HUES48 (cell line): ENCODE measurements at regions not wholly inside any gene's neighbourhood (a gene's known extent, or its start where the extent isn't known, plus 50 kb on each side); places are given as distances from the start of the nearest gene placed in this dataset.

ENCODE experiments used
- H3K27ac ChIP-seq: one replicate; pipeline ENCODE4 v1.7.0; 2013; ENCODE audit warnings: low read depth, low read length, inconsistent platforms
- H3K27me3 ChIP-seq: 2 replicates; pipeline ENCODE4 v1.6.1; 2013; ENCODE audit warnings: mild to moderate bottlenecking, low read length; ENCODE audit not compliant: control insufficient read depth, insufficient read depth
- H3K36me3 ChIP-seq: 2 replicates; pipeline ENCODE4 v1.6.1; 2013; ENCODE audit warnings: low read length; ENCODE audit not compliant: control insufficient read depth, insufficient read depth
- H3K4me1 ChIP-seq: 2 replicates; pipeline ENCODE4 v1.6.1; 2013; ENCODE audit warnings: mild to moderate bottlenecking, low read length; ENCODE audit not compliant: control insufficient read depth, insufficient read depth
- H3K4me3 ChIP-seq: 2 replicates; pipeline ENCODE4 v1.5.1; 2013; ENCODE audit warnings: mild to moderate bottlenecking, low read depth, low read length
- H3K9ac ChIP-seq: 2 replicates; pipeline ENCODE4 v1.6.1; 2013; ENCODE audit warnings: mild to moderate bottlenecking, low read depth, low read length, moderate library complexity
- H3K9me3 ChIP-seq: 2 replicates; pipeline ENCODE4 v1.6.1; 2013; ENCODE audit warnings: low read length; ENCODE audit not compliant: control insufficient read depth, insufficient read depth

- Histone ChIP-seq H3K4me1 (peaks cover 2% of the 10 kb centered on the region; the same call in 1 of the 2 replicates), H3K27ac (no peak overlapping the region), H3K4me3 (no peak overlapping the region), H3K9ac (no peak overlapping the region), H3K27me3 (no peaks in the 10 kb centered on the region), H3K36me3 (no peaks in the 10 kb centered on the region), H3K9me3 (no peaks in the 10 kb centered on the region)
These were observed 930.4 kb downstream of the TBC1D22A start for GRCh38 chr22:47692811-47693210.

- Histone ChIP-seq H3K27me3 (no peaks in the 10 kb centered on the region), H3K9me3 (no peaks in the 10 kb centered on the region), H3K27ac (no peak overlapping the region), H3K9ac (no peak overlapping the region), H3K4me1 (no peaks in the 10 kb centered on the region), H3K4me3 (no peak overlapping the region), H3K36me3 (no peaks in the 10 kb centered on the region)
These were observed 928.9 kb downstream of the TBC1D22A start for GRCh38 chr22:47691152-47691895.

- no peaks in the 10 kb centered on the region for H3K4me1 ChIP-seq
- H3K27me3 ChIP-seq, result no peaks in the 10 kb centered on the region
- no peak overlapping the region for H3K9ac ChIP-seq
- H3K9me3 ChIP-seq, result no peaks in the 10 kb centered on the region
- no peaks in the 10 kb centered on the region for H3K36me3 ChIP-seq
- H3K4me3 ChIP-seq, result no peak overlapping the region
- no peak overlapping the region for H3K27ac ChIP-seq
These were observed 928.1 kb downstream of the TBC1D22A start for GRCh38 chr22:47690586-47690985.

- no peak overlapping the region for H3K9ac ChIP-seq
- H3K27me3 ChIP-seq, result no peaks in the 10 kb centered on the region
- no peaks in the 10 kb centered on the region for H3K4me1 ChIP-seq
- no peak overlapping the region for H3K27ac ChIP-seq
- H3K36me3 ChIP-seq, result no peaks in the 10 kb centered on the region
- no peaks in the 10 kb centered on the region for H3K9me3 ChIP-seq
- no peak overlapping the region for H3K4me3 ChIP-seq
These were observed 927.7 kb downstream of the TBC1D22A start for GRCh38 chr22:47690166-47690565.

- Histone ChIP-seq H3K36me3 (no peaks in the 10 kb centered on the region), H3K9ac (no peak overlapping the region), H3K27me3 (no peaks in the 10 kb centered on the region), H3K4me1 (no peaks in the 10 kb centered on the region), H3K9me3 (0 out of 2 replicates have a peak, but pooled peaks cover 9% of the 10 kb centered on the region), H3K27ac (no peak overlapping the region), H3K4me3 (no peak overlapping the region)
These were observed 925.3 kb downstream of the TBC1D22A start for GRCh38 chr22:47687776-47688175.

GRCh38 chr22:47687346-47687655, 924.9 kb downstream of the TBC1D22A start:
- H3K9me3 ChIP-seq, result 0 out of 2 replicates have a peak, but pooled peaks cover 9% of the 10 kb centered on the region
- no peaks in the 10 kb centered on the region for H3K4me1 ChIP-seq

GRCh38 chr22:47686594-47687345, 924.3 kb downstream of the TBC1D22A start:
- Histone ChIP-seq H3K4me3 (no peak overlapping the region), H3K4me1 (no peaks in the 10 kb centered on the region), H3K9me3 (0 out of 2 replicates have a peak, but pooled peaks cover 9% of the 10 kb centered on the region), H3K27ac (no peak overlapping the region), H3K36me3 (no peaks in the 10 kb centered on the region), H3K27me3 (no peaks in the 10 kb centered on the region), H3K9ac (no peak overlapping the region)

More at GRCh38 chr22:47687346-47687655, 924.9 kb downstream of the TBC1D22A start:
- H3K9ac ChIP-seq, result no peak overlapping the region
- no peak overlapping the region for H3K27ac ChIP-seq
- no peaks in the 10 kb centered on the region for H3K27me3 ChIP-seq
- no peak overlapping the region for H3K4me3 ChIP-seq
- no peaks in the 10 kb centered on the region for H3K36me3 ChIP-seq

- no peak overlapping the region for H3K27ac ChIP-seq
- H3K36me3 ChIP-seq, result no peaks in the 10 kb centered on the region
- H3K9ac ChIP-seq, result no peak overlapping the region
- 0 out of 2 replicates have a peak, but pooled peaks cover 9% of the 10 kb centered on the region for H3K9me3 ChIP-seq
- H3K4me3 ChIP-seq, result no peak overlapping the region
- no peaks in the 10 kb centered on the region for H3K27me3 ChIP-seq
- H3K4me1 ChIP-seq, result peaks cover 34% of the 10 kb centered on the region
These were observed 919.1 kb downstream of the TBC1D22A start for GRCh38 chr22:47681411-47682165.

- peaks cover 47% of the 10 kb centered on the region for H3K4me1 ChIP-seq
- no peak overlapping the region for H3K9ac ChIP-seq
- peak overlapping the region; percentile 97 for H3K27ac ChIP-seq
- 0 out of 2 replicates have a peak, but pooled peaks cover 2% of the 10 kb centered on the region for H3K9me3 ChIP-seq
- no peaks in the 10 kb centered on the region for H3K36me3 ChIP-seq
- H3K27me3 ChIP-seq, result no peaks in the 10 kb centered on the region; the same call in 1 of the 2 replicates
- H3K4me3 ChIP-seq, result peak overlapping the region; percentile 39
These were observed 916.3 kb downstream of the TBC1D22A start for GRCh38 chr22:47678636-47679287.

- Histone ChIP-seq H3K27ac (peak overlapping the region; percentile 64), H3K9ac (no peak overlapping the region), H3K9me3 (no peaks in the 10 kb centered on the region), H3K4me3 (no peak overlapping the region), H3K36me3 (no peaks in the 10 kb centered on the region), H3K27me3 (no peaks in the 10 kb centered on the region; the same call in 1 of the 2 replicates), H3K4me1 (peaks cover 47% of the 10 kb centered on the region)
These were observed 915.6 kb downstream of the TBC1D22A start for GRCh38 chr22:47678048-47678447.
